NCI-H1930 (cell line): ENCODE measurements at regions not wholly inside any gene's neighbourhood (a gene's known extent, or its start where the extent isn't known, plus 50 kb on each side); places are given as distances from the start of the nearest gene placed in this dataset.
"Not testable (repeated sequence)": the region's sequence is repeated elsewhere in the genome, so short reads cannot be mapped to it uniquely, and the experiment has no call there.

Experiments
- DNase-seq, 2 experiments: peaks; one replicate each; lab custom pipeline; 2025; lab: John Stamatoyannopoulos, UW

DNA sequence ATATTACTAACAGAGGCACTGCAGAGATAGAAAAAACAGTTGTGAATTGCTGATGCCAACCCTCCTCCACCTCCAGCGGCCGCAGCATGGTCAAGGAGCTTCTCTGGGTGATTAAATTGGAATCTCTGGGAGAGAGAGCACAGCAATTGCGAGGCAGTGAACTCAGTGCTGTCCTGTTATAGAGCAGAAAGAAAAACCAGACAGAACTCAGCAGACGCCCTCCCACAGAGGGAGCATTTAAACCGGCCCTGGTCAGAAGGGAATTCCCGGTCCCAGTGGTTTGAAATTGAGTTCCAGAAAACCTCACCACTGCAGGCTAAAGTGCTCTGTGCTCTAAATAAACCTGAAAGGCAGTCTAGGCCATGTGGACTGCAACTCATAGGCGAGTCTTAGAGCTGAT lies 175.4 kb downstream of the SQOR start:
- no peak for DNase-seq

DNA sequence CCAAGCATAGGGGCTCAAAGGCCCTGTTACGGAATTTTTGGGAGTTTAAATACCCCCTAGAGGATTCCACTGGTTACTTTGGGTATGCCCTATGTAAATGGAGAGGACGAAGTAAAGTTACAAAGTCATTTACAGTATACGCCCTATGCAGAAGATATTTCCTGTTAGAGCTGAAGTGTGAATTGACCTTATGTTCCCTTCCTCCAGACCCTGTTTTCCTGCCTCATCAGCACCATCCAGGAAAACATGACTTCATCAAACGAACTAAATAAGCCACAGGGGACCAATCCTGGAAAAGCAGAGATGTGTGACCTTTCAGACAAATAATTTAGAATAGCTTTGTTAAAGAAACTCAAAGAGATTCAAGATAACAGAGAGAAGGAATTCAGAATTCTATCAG lies 177.4 kb downstream of the SQOR start:
- no peak for DNase-seq

- not testable (repeated sequence) for DNase-seq
Measured at GRCh38 chr15:45817578-45817977, 182.7 kb downstream of the SQOR start.

- DNase-seq, result no peak
Measured at GRCh38 chr15:45821390-45821789, 186.6 kb downstream of the SQOR start.

DNA sequence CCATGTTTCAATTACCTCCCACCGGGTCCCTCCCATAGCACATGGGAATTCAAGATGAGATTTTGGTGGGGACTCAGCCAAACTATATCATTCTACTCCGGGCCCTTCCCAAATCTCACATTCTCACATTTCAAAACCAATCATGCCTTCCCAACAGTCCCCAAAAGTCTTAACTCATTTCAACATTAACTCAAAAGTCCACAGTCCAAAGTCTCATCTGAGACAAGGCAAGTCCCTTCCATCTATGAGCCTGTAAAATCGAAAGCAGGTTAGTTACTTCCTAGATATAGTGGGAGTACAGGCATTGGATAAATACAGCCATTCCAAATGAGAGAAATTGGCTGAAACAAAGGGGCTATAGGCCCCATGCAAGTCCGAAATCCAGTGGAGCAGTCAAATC lies 188.1 kb downstream of the SQOR start:
- not testable (repeated sequence) for DNase-seq

DNA sequence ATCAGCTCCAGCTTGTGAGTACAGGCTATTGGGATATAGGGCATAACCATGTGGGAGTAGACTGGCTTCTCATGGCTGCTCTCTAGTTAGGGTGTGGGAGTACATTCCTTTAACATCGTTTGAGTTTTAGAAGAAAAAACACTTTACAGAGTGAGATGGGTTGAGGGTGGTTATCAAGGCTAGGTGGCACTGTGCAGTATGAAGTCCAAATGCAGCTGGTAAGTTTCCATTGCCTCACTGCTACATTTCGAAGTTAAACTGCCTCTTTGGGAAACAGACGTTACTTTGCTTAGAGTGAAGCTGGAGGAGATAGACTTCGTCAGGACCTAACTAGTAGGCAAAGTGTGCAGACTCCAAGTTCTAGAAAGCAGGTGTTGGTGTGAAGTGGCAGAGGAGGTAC lies 192.4 kb downstream of the SQOR start:
- DNase-seq, result no peak

GRCh38 chr15:45827766-45828165 lies 192.9 kb downstream of the SQOR start:
- no peak for DNase-seq

- DNase-seq, result no peak
Measured at GRCh38 chr15:45829336-45830153, 194.7 kb downstream of the SQOR start.

GRCh38 chr15:45831787-45832186 lies 197.0 kb downstream of the SQOR start:
- DNase-seq, result no peak

DNA sequence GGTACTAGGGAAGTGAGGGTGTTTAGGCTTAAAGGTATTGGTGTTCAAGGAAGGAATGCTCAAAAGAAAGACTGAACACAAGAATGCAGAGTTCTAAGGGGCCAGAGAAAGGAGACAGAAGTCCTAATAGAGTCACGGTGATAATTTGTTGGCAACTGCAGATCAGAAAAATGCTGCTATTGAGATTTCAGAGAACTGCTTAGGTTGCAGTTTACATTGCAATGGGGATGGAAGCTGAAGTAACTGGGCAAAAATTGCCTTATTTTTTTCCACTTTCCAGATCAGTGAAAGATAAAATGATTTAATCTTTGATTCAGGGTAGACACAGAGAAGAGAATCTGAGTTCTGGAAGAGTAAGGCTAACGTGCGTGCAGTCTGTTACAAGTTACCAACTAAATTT lies 199.8 kb downstream of the SQOR start:
- DNase-seq, result no peak

GRCh38 chr15:45842151-45842550 lies 207.3 kb downstream of the SQOR start:
- no peak for DNase-seq

DNA sequence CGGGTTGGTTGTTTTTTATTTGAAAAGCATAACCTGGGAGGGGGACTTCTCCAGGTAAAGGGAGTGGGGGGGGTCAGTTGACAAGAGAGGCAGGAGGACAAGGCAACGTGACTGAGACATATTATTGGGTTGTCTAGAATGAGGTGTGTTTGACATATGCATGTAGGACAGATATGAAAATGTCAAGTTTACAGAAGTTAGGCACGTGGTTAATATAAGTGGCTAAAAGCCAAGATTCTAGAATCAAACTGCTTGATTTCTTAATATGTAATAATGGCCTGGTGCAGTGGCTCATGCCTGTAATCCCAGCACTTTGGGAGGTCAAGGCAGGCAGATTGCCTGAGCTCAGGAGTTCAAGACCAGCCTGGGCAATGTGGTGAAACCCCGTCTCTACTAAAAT lies 212.8 kb downstream of the SQOR start:
- no peak for DNase-seq

DNA sequence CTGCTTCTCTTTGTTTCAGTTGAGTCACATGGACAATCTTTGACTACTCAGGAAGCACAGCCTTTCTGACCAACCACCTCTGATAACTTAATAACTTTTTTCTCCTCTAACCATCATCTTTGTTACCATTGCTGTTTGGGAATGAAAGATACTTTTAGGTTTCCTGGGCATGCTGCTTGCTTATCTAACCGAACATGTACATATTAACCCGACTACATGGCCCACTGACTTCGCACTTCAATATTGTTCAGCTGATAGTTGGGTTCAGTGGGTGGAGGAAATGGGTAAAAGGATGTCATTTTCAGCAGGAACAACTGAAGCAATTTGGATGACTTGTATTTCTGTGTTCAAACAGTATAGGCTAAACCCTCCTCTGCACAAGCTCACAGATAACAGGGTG lies 214.3 kb downstream of the SQOR start:
- DNase-seq, result no peak

DNA sequence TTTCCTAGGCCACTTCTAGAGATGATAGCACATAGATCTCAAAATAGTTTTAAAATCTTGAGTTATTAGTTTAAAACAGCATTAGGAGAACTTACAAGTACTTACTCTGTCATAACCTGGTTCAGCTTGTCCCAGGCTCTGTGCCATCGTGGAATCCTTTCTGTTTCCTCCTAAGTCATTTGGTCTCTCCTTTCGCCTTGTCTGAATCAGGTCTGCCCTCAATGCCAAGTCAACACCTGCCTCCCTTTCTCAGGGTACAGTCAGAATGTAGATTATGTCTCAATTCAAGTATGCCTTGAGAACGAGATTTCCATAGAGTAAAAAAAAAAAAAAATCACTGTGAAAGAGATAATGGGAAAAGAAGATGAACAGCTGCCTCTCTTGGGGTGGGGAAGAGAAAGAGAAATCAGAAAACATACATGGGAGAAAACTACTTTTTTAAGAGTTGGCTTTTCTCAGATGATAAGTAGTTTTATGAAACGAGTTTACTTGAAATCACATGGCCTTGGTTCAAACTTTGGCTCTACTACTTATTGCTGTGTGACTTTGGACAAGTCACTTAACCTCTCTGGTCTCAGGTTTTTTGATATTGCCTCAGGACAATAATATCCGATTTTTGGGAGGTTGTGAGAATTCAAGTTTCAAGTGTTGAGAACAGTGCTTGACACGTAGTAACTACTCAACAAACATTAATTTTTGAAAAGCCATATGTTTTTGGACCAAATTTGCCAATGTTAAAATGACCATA lies 219.8 kb downstream of the SQOR start:
- DNase-seq, result no peak

DNA sequence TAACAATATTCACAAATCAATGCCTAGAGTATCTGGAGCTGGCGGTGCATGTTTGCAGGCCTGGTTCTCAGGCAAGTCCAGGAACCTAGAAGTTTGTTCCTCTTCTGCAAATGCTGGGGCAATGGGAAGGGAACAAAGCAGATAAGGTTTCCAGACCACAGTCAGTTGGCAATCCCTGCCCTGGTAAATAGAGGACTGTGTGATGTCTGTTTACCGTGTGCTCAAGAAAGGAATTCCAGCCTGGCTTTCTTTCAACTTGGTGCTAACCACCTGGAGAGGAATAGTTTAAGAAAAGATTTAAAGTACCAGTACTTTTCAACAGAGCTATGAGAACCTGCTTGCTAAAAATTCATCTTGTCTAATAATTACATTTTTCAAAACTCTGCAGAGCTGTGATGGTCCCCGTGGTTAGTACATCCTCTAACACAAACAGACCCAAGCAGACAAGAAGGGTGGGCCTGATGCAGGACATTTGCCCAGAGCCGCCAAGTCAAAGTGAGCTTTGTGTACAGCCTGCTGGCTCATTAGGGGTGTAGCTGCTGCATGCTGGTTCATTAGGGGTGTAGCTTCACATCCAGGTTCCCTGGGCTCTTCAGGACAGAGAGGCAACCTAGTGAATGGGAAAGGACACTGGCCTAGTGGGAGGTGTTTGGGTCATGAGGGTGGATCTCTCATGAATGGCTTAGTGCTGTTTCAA lies 220.5 kb downstream of the SQOR start:
- DNase-seq, result no peak

DNA sequence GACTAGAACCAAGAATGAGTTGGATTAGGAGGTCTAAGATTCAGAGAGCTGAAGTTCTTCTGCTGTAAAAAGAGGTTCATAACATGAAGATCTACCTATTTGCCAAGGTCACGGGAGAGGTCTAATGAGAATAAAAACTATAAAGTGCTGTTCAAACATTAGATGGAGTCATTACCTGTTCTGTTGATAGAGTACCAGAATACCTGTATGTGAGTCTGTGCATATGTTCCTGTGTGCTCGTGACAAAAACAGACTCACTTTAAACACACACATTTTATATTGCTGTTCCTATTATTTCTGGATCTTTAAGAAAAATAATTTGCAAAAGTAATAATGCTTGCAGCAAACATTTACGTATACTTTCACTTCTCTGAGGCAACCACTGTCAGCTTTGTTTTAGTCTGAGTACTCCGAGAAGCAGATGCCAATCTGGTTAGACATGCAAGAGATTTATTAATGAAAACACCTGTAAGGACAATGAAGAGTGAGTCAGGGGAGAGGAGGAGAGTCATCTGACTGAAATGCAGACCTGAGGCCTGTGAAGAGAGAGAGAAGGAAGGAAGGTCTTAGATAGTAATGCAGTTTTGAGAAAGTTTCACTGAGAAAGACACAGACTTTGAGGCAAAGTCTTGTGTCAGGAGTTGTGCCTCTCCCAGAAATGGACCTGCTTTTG lies 221.2 kb downstream of the SQOR start:
- no peak for DNase-seq

DNA sequence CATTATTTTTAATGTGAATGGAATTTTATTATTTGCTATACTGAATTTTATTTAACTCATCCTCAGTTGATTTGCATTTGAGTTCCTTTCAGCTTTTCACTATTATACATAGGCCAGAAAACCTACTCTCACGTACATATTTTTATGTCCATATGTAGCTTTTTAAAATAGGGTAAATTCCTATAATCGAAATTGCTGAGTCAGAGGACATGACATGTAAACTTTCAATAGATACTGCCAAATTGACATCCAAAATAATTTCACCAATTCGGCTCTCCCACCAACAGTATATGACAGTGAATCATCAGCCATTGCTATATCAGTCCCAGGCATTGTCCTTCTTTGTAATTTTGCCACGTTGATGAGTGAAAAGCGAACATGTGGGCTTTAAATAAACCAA lies 222.5 kb downstream of the SQOR start:
- no peak for DNase-seq

- no peak for DNase-seq
Measured at GRCh38 chr15:45858491-45858890, 223.7 kb downstream of the SQOR start.

DNA sequence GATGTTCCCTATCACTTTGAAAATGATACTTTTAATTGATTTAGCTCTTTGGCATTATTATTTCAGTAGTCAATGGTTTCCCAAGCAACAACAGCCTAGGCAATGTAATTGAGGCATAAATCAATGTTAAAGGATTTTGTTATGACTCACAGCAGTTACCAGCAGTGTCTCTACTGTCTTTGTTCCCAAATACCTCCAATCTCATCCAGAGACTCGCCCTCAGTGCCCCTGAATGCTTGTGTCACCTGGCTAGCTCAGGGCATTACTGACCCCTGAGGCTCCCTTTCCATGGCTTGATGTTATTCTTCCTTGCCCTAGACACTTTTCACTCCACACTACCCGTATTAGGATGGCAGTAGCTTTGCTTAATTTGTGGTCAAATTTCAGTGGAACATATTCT lies 227.2 kb downstream of the SQOR start:
- DNase-seq, result no peak

DNA sequence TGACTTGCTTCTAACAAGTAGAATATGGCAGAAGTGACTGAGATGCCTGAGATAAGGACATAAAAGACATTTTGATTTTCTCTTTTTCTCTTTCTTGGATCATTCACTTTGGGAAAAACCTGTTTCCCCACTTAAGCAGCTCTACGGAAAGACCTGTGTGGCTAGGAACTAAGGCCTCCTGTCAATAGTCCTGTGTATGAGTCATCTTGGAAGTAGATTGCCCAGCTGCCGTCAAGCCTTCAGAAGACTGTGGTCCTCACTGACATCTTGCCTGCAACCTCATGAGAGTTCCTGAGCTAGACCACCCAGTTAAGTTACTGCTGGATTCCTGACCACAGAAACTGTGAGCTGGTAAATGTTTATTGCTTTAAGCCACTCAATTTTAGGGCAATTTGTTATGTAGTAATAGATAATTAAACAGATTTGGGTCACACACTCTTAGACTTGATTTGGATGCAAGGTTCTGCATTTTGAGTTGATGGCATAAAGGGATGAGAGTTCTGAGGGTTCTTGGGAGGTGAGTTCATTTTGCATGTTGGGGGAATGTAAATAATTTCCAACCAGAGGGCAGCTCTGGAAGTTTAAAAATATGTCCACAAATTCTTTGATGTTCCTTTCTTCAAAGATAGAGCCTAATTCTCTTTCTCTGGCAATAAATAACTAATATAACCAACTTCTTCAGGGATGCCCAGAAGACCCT lies 229.2 kb downstream of the SQOR start:
- no peak for DNase-seq

DNA sequence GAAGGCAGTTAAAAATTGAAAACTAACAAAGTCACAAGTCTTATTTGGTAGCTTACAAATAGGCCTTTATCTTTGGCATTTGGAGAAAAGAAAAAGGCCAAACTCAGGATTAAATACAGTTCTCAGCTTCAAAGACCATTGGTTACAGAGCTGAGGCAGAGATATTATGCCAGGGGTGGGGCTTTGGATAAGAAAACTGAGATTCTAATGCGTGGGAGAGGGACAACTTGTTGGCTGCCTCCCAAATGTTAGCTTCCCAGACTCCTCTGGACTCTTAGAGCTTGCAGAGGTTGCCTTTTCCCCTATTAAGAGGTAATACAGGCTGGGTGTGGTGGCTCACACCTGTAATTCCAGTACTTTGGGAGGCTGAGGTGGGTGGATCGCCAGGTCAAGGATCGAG lies 231.8 kb downstream of the SQOR start:
- no peak for DNase-seq

- DNase-seq, result no peak
Measured at GRCh38 chr15:45867281-45867680, 232.5 kb downstream of the SQOR start.
